IMR-90 (cell line): ENCODE measurements at regions not wholly inside any gene's neighbourhood (a gene's known extent, or its start where the extent isn't known, plus 50 kb on each side); places are given as distances from the start of the nearest gene placed in this dataset.

Source experiments
- ATAC-seq: fragments of 200-7000 bp; cut with Tn5 transposase; 2 replicates; pipeline ENCODE4 v1.9.1; 2020; ENCODE audit warnings: low read depth, mild to moderate bottlenecking, moderate library complexity
- BruUV-seq: library from RNA; stranded (reverse); fragments of 400-500 nt; replicated peaks from 2 replicates; lab custom pipeline; 2021; lab: Mats Ljungman, UMichigan
- CTCF ChIA-PET: fragments of 300-600 bp; formaldehyde crosslinking; extraction: SDS; loops from one replicate; lab custom pipeline; 2021; ENCODE audit warnings: antibody characterized with exemption; lab: Yijun Ruan, JAX
- POLR2A ChIA-PET: fragments of 300-600 bp; sonication (Branson Sonifier 250); formaldehyde crosslinking; loops from one replicate; lab custom pipeline; 2022; ENCODE audit warnings: antibody characterized with exemption; ENCODE audit not compliant: unreplicated experiment; lab: Charles Lee
- DNase-seq: peaks from one replicate; pipeline ENCODE4 v3.0.0; 2013
- H2AFZ ChIP-seq: replicated peaks from 2 replicates; pipeline ENCODE3; 2013; ENCODE audit warnings: low read length, mild to moderate bottlenecking; ENCODE audit not compliant: poor library complexity
- H2AK5ac ChIP-seq: 2 replicates; pipeline ENCODE4 v1.6.1; 2013; ENCODE audit warnings: low read depth, low read length, inconsistent platforms
- H2AK9ac ChIP-seq: replicated peaks from 2 replicates; pipeline ENCODE3; 2013; ENCODE audit warnings: mild to moderate bottlenecking, low read depth, low read length, moderate library complexity; ENCODE audit not compliant: poor library complexity
- H2BK120ac ChIP-seq: 2 replicates; pipeline ENCODE4 v1.6.1; 2013; ENCODE audit warnings: low read depth, low read length, inconsistent platforms
- H2BK15ac ChIP-seq: 3 replicates; pipeline ENCODE4 v1.6.1; 2013; ENCODE audit warnings: low read depth, low read length, inconsistent platforms
- H2BK20ac ChIP-seq: 2 replicates; pipeline ENCODE4 v1.6.1; 2013; ENCODE audit warnings: low read depth, mild to moderate bottlenecking, inconsistent platforms, low read length, moderate library complexity
- H2BK5ac ChIP-seq: 2 replicates; pipeline ENCODE4 v1.6.1; 2013; ENCODE audit warnings: mild to moderate bottlenecking, low read depth, low read length, inconsistent platforms; ENCODE audit not compliant: poor library complexity, severe bottlenecking
- H3K14ac ChIP-seq: replicated peaks from 2 replicates; pipeline ENCODE4 v1.6.1; 2013; ENCODE audit warnings: low read depth, low read length, inconsistent platforms
- H3K18ac ChIP-seq: 2 replicates; pipeline ENCODE4 v1.6.1; 2013; ENCODE audit warnings: low read depth, low read length, control low read depth
- H3K23ac ChIP-seq: 2 replicates; pipeline ENCODE4 v1.6.1; 2013; ENCODE audit warnings: low read depth, low read length, inconsistent platforms
- H3K27ac ChIP-seq: 2 replicates; pipeline ENCODE4 v1.5.1; 2013; ENCODE audit warnings: mild to moderate bottlenecking, control low read depth, low read length; ENCODE audit not compliant: insufficient read depth
- H3K27me3 ChIP-seq: 2 replicates; pipeline ENCODE4 v1.6.1; 2013; ENCODE audit warnings: low read length; ENCODE audit not compliant: control insufficient read depth, insufficient read depth
- H3K36me3 ChIP-seq: 2 replicates; pipeline ENCODE4 v1.6.1; 2013; ENCODE audit warnings: low read length, mixed read lengths; ENCODE audit not compliant: control insufficient read depth, insufficient read depth
- H3K4ac ChIP-seq: 2 replicates; pipeline ENCODE4 v1.6.1; 2013; ENCODE audit warnings: low read depth, low read length, inconsistent platforms
- H3K4me1 ChIP-seq: 2 replicates; pipeline ENCODE4 v1.6.1; 2013; ENCODE audit warnings: low read length, mixed read lengths; ENCODE audit not compliant: control insufficient read depth, insufficient read depth
- H3K4me2 ChIP-seq: 2 replicates; pipeline ENCODE4 v1.6.1; 2013; ENCODE audit warnings: low read depth, mild to moderate bottlenecking, control low read depth, low read length, moderate library complexity
- H3K4me3 ChIP-seq: 2 replicates; pipeline ENCODE4 v1.5.1; 2013; ENCODE audit warnings: low read depth, mild to moderate bottlenecking, control low read depth, low read length, moderate library complexity; ENCODE audit not compliant: insufficient read depth
- H3K56ac ChIP-seq: 2 replicates; pipeline ENCODE4 v1.6.1; 2013; ENCODE audit warnings: low read length, inconsistent platforms; ENCODE audit not compliant: insufficient read depth; ENCODE audit errors: extremely low read depth
- H3K79me1 ChIP-seq, 2 experiments: 2 replicates each; pipeline ENCODE4 v1.6.1; 2013; ENCODE audit warnings: low read length in 2 of 2, inconsistent platforms in 1 of 2, low read depth in 1 of 2
- H3K9ac ChIP-seq: 2 replicates; pipeline ENCODE4 v1.6.1; 2013; ENCODE audit warnings: low read depth, low read length, control low read depth
- H3K9me1 ChIP-seq: 2 replicates; pipeline ENCODE4 v1.6.1; 2013; ENCODE audit warnings: low read length, inconsistent platforms; ENCODE audit not compliant: insufficient read depth
- H3K9me3 ChIP-seq: 2 replicates; pipeline ENCODE4 v1.6.1; 2013; ENCODE audit warnings: low read length; ENCODE audit not compliant: control insufficient read depth, insufficient read depth
- H4K20me1 ChIP-seq: 2 replicates; pipeline ENCODE4 v1.6.1; 2013; ENCODE audit warnings: low read length, inconsistent platforms; ENCODE audit not compliant: insufficient read depth
- H4K5ac ChIP-seq: 2 replicates; pipeline ENCODE4 v1.6.1; 2013; ENCODE audit warnings: mild to moderate bottlenecking, low read depth, low read length, control low read depth
- H4K8ac ChIP-seq, 2 experiments: 2 replicates each; pipeline ENCODE4 v1.6.1; 2013; ENCODE audit warnings: low read depth in 2 of 2, low read length in 2 of 2, control low read depth in 1 of 2, inconsistent platforms in 1 of 2
- H4K91ac ChIP-seq: 2 replicates; pipeline ENCODE4 v1.6.1; 2013; ENCODE audit warnings: low read depth, low read length, inconsistent platforms; ENCODE audit not compliant: insufficient read depth
- NFE2L2 ChIP-seq: fragments of 150-350 bp; IDR thresholded peaks from 2 replicates; pipeline ENCODE4 v1.6.1; 2016; ENCODE audit warnings: low read depth, mild to moderate bottlenecking, low read length
- SMC3 ChIP-seq: fragments of 150-350 bp; IDR thresholded peaks from 2 replicates; pipeline ENCODE4 v1.6.1; 2016; ENCODE audit warnings: low read depth, mild to moderate bottlenecking, antibody characterized with exemption, low read length, moderate library complexity
- WGBS, 2 experiments: methylation state at CpG; one replicate each; pipeline versions ENCODE4 v1.1.5 to v1.1.7; 2013; ENCODE audit warnings: missing lambda C conversion rate in 2 of 2; ENCODE audit not compliant: insufficient read length in 1 of 2; ENCODE audit errors: extremely low coverage in 2 of 2; 5-methylcytosine and 5-hydroxymethylcytosine counted together
- dilution Hi-C: fragments of 300-500 bp; cut with HindIII; formaldehyde crosslinking; loops from one replicate; pipeline ENCODE4 v1.14.3; 2018; ENCODE audit warnings: low sequenced_read_pairs; ENCODE audit not compliant: unreplicated experiment
- in situ Hi-C: fragments of 300-500 bp; cut with MboI; formaldehyde crosslinking; loops from 3 replicates; pipeline ENCODE4 v1.14.3; 2019; ENCODE audit warnings: low sequenced_read_pairs, inconsistent platforms, mixed read lengths
- intact Hi-C: fragments of 100-400 bp; cut with micrococcal nuclease; formaldehyde crosslinking; loops from 2 replicates; pipeline ENCODE4 v1.10.0; 2022
- TF ChIP-seq, protein P1 (sequence below): fragments of 150-350 bp; IDR thresholded peaks from 2 replicates; pipeline ENCODE4 v1.6.1; 2017; ENCODE audit warnings: mild to moderate bottlenecking, antibody characterized with exemption, low read length, low read depth

DNA sequence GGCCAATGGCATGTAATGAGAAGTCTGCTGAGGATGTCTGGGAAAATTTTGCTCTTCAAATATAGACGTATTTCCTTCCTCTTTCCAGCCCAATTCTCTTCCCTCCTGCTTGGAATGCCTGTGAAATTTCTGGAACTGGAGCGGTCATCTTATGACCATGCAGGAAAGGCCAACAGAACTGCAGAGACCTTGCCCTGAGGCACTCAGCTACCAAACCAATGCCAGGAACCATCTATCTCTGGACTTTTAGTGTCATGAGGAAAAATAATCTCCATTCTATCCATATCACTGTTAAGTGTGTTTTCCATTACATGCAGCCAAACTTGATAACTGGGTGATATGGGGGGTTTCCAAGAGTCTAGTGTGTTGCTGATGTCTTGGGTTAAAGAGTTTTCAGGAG, 363.7 kb downstream of the SLC4A3 start:
- intact Hi-C loops = no loop called here
- no peak overlapping the region for H3K9ac ChIP-seq

More for the DNA sequence above, 363.7 kb downstream of the SLC4A3 start:
- no peak overlapping the region for H4K5ac ChIP-seq
- H3K56ac ChIP-seq = no peak overlapping the region
- dilution Hi-C loops (no loop called here), in situ Hi-C loops (no loop called here)
- H3K9me1 ChIP-seq = no peaks in the 10 kb centered on the region
- no peak overlapping the region for H2AK9ac ChIP-seq
- no peak overlapping the region for H3K14ac ChIP-seq
- no peak overlapping the region for H2AFZ ChIP-seq
- no peak overlapping the region for H3K4me3 ChIP-seq
- no peak for ATAC-seq
- DNase-seq = no peak
- H2BK5ac ChIP-seq = no peak overlapping the region
- H2AK5ac ChIP-seq = no peak overlapping the region
- no peaks in the 10 kb centered on the region for H3K36me3 ChIP-seq
- H3K23ac ChIP-seq = no peak overlapping the region
- no peak overlapping the region for H3K4me2 ChIP-seq
- 0 out of 2 replicates have a peak, but pooled peaks cover 2% of the 10 kb centered on the region for H3K9me3 ChIP-seq
- ChIA-PET CTCF (no interaction called here), POLR2A (no interaction called here)
- H4K91ac ChIP-seq = no peak overlapping the region
- no peaks in the 10 kb centered on the region for H3K79me1 ChIP-seq
- no peak overlapping the region for H2BK20ac ChIP-seq
- H3K4me1 ChIP-seq = peaks cover 8% of the 10 kb centered on the region
- H3K27ac ChIP-seq = no peak overlapping the region
- H3K4ac ChIP-seq = no peak overlapping the region
- WGBS, 2 experiments = no CpG with 5 or more reads among the region's 2 CpGs
- TF ChIP-seq, protein P1, sequence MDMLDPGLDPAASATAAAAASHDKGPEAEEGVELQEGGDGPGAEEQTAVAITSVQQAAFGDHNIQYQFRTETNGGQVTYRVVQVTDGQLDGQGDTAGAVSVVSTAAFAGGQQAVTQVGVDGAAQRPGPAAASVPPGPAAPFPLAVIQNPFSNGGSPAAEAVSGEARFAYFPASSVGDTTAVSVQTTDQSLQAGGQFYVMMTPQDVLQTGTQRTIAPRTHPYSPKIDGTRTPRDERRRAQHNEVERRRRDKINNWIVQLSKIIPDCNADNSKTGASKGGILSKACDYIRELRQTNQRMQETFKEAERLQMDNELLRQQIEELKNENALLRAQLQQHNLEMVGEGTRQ = no peak
- no peak for TF ChIP-seq NFE2L2
- no peak for TF ChIP-seq SMC3
- no TSS peak for BruUV-seq
- H2BK15ac ChIP-seq = no peak overlapping the region
- no peak overlapping the region for H4K8ac ChIP-seq
- no peaks in the 10 kb centered on the region for H4K20me1 ChIP-seq
- no peaks in the 10 kb centered on the region for H3K27me3 ChIP-seq
- no peak overlapping the region for H3K18ac ChIP-seq
- no peak overlapping the region for H2BK120ac ChIP-seq
